ENCODE measurements at regions not wholly inside any gene's neighbourhood (a gene's known extent, or its start where the extent isn't known, plus 50 kb on each side); places are given as distances from the start of the nearest gene placed in this dataset.

DNA sequence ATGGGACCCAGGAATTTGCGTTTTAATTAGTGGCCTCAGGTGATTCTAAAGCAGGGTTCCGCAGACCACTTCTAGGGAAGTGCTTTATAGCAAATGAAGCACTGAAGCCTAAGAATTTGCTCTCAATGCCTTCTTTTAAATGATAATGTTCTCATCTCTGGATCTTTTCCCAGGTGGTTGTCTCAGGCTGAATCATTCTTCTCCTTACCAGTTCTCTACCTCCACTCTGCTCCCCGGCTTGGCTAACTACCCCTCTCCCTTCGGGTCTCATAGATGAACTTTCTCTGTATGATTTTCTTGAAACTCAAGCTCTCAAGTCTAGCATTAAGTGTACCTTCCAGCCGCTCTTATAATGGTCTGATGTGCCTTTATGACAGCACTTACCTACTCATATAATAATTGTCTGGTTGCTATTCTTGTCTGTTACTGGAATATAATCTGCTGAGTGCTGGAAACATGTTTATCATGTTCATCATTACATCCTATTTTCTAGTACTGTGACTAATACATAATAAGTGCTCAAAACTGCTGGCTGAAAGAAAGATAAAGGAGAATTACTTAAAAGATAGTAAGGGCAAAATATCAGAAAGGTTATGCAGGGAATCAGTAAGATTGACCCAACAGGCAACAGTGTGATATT is 195.9 kb upstream of the SESN3 start:
- H3K27ac ChIP-seq: no peak overlapping the region
- H3K4me3 ChIP-seq: no peak overlapping the region
- peaks cover 0 to 3% (median 0%) of the 10 kb centered on the region in 3 donors for H3K27me3 ChIP-seq (ENCODE audit: insufficient read depth in 3 of 3, low read length in 2 of 3)
- 83 to 88% (median 85%) methylated on average over 5 of the region's 5 CpGs for WGBS, 3 donors
- DNase-seq: no peak
- no peaks in the 10 kb centered on the region for H3K36me3 ChIP-seq (ENCODE audit: insufficient read depth in 1 of 2, low read depth in 1 of 2)
- H3K9me3 ChIP-seq: no peaks in the 10 kb centered on the region
- no peaks in the 10 kb centered on the region for H3K4me1 ChIP-seq
- intact Hi-C loops (cut with DNase I): no loop called here
- ATAC-seq: no peak
- TF ChIP-seq, protein P1, sequence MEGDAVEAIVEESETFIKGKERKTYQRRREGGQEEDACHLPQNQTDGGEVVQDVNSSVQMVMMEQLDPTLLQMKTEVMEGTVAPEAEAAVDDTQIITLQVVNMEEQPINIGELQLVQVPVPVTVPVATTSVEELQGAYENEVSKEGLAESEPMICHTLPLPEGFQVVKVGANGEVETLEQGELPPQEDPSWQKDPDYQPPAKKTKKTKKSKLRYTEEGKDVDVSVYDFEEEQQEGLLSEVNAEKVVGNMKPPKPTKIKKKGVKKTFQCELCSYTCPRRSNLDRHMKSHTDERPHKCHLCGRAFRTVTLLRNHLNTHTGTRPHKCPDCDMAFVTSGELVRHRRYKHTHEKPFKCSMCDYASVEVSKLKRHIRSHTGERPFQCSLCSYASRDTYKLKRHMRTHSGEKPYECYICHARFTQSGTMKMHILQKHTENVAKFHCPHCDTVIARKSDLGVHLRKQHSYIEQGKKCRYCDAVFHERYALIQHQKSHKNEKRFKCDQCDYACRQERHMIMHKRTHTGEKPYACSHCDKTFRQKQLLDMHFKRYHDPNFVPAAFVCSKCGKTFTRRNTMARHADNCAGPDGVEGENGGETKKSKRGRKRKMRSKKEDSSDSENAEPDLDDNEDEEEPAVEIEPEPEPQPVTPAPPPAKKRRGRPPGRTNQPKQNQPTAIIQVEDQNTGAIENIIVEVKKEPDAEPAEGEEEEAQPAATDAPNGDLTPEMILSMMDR (IDR thresholded peaks at IDR 0.05): no peak

DNA sequence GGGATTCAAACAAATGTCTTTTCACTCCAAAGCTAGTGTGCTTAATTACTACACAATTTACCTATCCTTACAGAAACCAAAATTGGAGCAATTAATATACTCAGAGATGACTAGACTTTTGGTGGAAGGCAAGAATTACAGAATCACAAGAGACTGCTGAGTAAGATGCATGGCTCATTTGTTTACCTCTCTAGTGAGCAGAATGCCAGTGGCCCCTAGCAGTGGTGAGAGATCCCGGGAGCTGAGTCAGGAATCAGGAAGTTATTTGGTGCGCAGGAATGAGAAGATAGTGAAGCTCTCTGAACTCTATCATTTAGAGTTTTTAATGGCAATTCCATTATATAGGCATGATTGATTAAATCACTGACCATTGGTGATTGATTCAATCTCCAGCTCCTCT is 188.9 kb upstream of the SESN3 start:
- ATAC-seq (no peak), DNase-seq (no peak)
- TF ChIP-seq, protein P1 (IDR thresholded peaks at IDR 0.05): no peak
- no peaks in the 10 kb centered on the region for H3K4me1 ChIP-seq
- H3K27me3 ChIP-seq (ENCODE audit: insufficient read depth in 3 of 3, low read length in 2 of 3): no peaks in the 10 kb centered on the region
- H3K27ac ChIP-seq: no peak overlapping the region
- no peaks in the 10 kb centered on the region for H3K36me3 ChIP-seq (ENCODE audit: insufficient read depth in 1 of 2, low read depth in 1 of 2)
- no peaks in the 10 kb centered on the region for H3K9me3 ChIP-seq
- 89 to 96% (median 90%) methylated on average over 2 of the region's 2 CpGs for WGBS, 3 donors
- H3K4me3 ChIP-seq: no peak overlapping the region
- intact Hi-C loops (cut with DNase I): no loop called here

DNA sequence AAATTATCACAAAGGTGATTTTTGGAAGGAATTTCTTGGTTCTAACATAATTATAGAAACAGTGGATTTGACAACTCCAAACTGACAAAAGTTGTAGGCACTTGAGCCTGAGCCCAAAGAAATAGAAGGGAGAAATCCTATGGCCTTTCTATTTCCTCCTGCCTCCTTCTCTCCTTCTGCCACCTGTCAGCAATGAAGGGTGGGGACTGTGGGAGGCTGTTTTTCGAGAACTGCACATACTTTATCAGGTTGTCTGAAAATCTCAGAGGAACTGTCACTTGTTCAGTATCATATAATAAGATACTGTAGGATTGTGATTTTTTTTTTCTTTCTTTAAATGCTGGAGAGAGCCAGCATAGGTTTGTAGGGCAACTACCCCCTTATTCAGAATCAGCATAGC is 187.9 kb upstream of the SESN3 start:
- intact Hi-C loops (cut with DNase I): no loop called here
- Histone ChIP-seq H3K27ac (no peak overlapping the region), H3K4me1 (no peaks in the 10 kb centered on the region), H3K27me3 (ENCODE audit: insufficient read depth in 3 of 3, low read length in 2 of 3) (no peaks in the 10 kb centered on the region), H3K9me3 (no peaks in the 10 kb centered on the region), H3K36me3 (ENCODE audit: insufficient read depth in 1 of 2, low read depth in 1 of 2) (no peaks in the 10 kb centered on the region), H3K4me3 (no peak overlapping the region)
- DNase-seq (no peak), ATAC-seq (no peak)
- TF ChIP-seq, protein P1 (IDR thresholded peaks at IDR 0.05): no peak
- 76 to 93% (median 83%) methylated on average over 1 of the region's 1 CpG for WGBS, 3 donors

DNA sequence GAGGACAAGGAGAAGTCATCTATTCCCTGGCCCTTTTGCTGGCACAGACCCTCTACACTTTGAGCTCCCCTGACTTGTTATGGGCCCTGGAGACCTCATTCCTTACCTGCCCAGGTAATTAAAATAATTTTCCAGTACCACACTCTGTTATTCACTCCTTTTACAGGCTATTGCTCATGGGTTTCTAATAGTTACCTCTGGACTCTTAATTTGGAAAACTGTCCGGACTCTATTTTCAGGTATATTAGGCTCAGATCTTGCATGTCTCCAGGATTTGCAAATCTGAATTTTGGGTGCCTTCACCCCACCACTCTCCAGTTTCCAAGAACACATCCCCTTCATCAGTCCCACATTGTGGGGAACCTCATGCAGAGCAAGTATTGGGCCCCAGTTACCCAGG is 186.8 kb upstream of the SESN3 start:
- H3K4me1 ChIP-seq: no peaks in the 10 kb centered on the region

More for the DNA sequence above, 186.8 kb upstream of the SESN3 start:
- TF ChIP-seq, protein P1 (IDR thresholded peaks at IDR 0.05): no peak
- 100% methylated on average over 1 of the region's 1 CpG for WGBS, 3 donors
- no peaks in the 10 kb centered on the region for H3K27me3 ChIP-seq (ENCODE audit: insufficient read depth in 3 of 3, low read length in 2 of 3)
- H3K36me3 ChIP-seq (ENCODE audit: insufficient read depth in 1 of 2, low read depth in 1 of 2): no peaks in the 10 kb centered on the region
- ATAC-seq (no peak), DNase-seq (no peak)
- no peak overlapping the region for H3K27ac ChIP-seq
- intact Hi-C loops (cut with DNase I): no loop called here
- no peaks in the 10 kb centered on the region for H3K9me3 ChIP-seq
- H3K4me3 ChIP-seq: no peak overlapping the region
